OCI-LY7 (cell line): ENCODE measurements at regions not wholly inside any gene's neighbourhood (a gene's known extent, or its start where the extent isn't known, plus 50 kb on each side); places are given as distances from the start of the nearest gene placed in this dataset.

Experiments
- CTCF ChIP-seq: fragments of 200-600 bp; sonication (generic); conservative IDR thresholded peaks from 2 replicates; pipeline ENCODE4 v1.5.1; 2014; ENCODE audit warnings: mild to moderate bottlenecking, antibody characterized with exemption, low read length, moderate library complexity, mixed read lengths
- EZH2phosphoT487 ChIP-seq: fragments of 200-600 bp; sonication (generic); IDR thresholded peaks from 2 replicates; pipeline ENCODE4 v1.6.1; 2018; ENCODE audit warnings: low read depth, borderline replicate concordance, mild to moderate bottlenecking, mixed run types, antibody characterized with exemption, low read length, moderate library complexity, mixed read lengths

GRCh38 chr1:70706381-70707037, 295.4 kb downstream of the CTH start:
- TF ChIP-seq CTCF = no peak
- no peak for TF ChIP-seq EZH2phosphoT487
